Neuronal stem cell (in vitro differentiated cells): ENCODE measurements at regions not wholly inside any gene's neighbourhood (a gene's known extent, or its start where the extent isn't known, plus 50 kb on each side); places are given as distances from the start of the nearest gene placed in this dataset.

Source experiments
- DNase-seq: peaks from one replicate; pipeline ENCODE4 v3.0.0-alpha.2; 2013; ENCODE audit warnings: low spot score
- H2AFZ ChIP-seq: one replicate; pipeline ENCODE4 v1.6.1; 2013; ENCODE audit warnings: mild to moderate bottlenecking, low read length, inconsistent platforms
- H2AK5ac ChIP-seq: 2 replicates; pipeline ENCODE4 v1.6.1; 2013; ENCODE audit warnings: low read depth, mild to moderate bottlenecking, inconsistent platforms, low read length, moderate library complexity, mixed read lengths
- H2BK120ac ChIP-seq: 2 replicates; pipeline ENCODE4 v1.6.1; 2013; ENCODE audit warnings: low read depth, mild to moderate bottlenecking, inconsistent platforms, low read length, moderate library complexity, mixed read lengths
- H2BK12ac ChIP-seq: one replicate; pipeline ENCODE4 v1.6.1; 2013; ENCODE audit warnings: low read length, inconsistent platforms
- H2BK15ac ChIP-seq: 2 replicates; pipeline ENCODE4 v1.6.1; 2013; ENCODE audit warnings: mild to moderate bottlenecking, low read length, inconsistent platforms, mixed read lengths
- H2BK5ac ChIP-seq: one replicate; pipeline ENCODE4 v1.6.1; 2013; ENCODE audit warnings: inconsistent platforms, mild to moderate bottlenecking, low read length, moderate library complexity
- H3K14ac ChIP-seq: one replicate; pipeline ENCODE4 v1.6.1; 2013; ENCODE audit warnings: low read length, inconsistent platforms
- H3K18ac ChIP-seq: 2 replicates; pipeline ENCODE4 v1.6.1; 2013; ENCODE audit warnings: low read length, inconsistent platforms
- H3K23ac ChIP-seq: 2 replicates; pipeline ENCODE4 v1.6.1; 2013; ENCODE audit warnings: low read depth, mild to moderate bottlenecking, mixed read lengths, low read length, inconsistent platforms; ENCODE audit not compliant: poor library complexity
- H3K27ac ChIP-seq: replicated peaks from 3 replicates; pipeline ENCODE4 v1.5.1; 2013; ENCODE audit warnings: low read length, inconsistent platforms
- H3K27me3 ChIP-seq, 3 experiments: 2 replicates each; pipeline ENCODE4 v1.6.1; 2013; ENCODE audit warnings: low read length in 3 of 3, mild to moderate bottlenecking in 2 of 3, inconsistent platforms in 1 of 3, low read depth in 1 of 3, mixed read lengths in 1 of 3, moderate library complexity in 1 of 3; ENCODE audit not compliant: control insufficient read depth in 3 of 3, insufficient read depth in 3 of 3
- H3K36me3 ChIP-seq, 2 donors: replicated peaks in 1 of 2; 2 replicates each; pipeline ENCODE4 v1.6.1; 2013; ENCODE audit warnings: low read length in 2 of 2; ENCODE audit not compliant: control insufficient read depth in 2 of 2, insufficient read depth in 2 of 2
- H3K4ac ChIP-seq: 2 replicates; pipeline ENCODE4 v1.6.1; 2013; ENCODE audit warnings: inconsistent platforms, mild to moderate bottlenecking, low read length, moderate library complexity
- H3K4me1 ChIP-seq, 2 donors: 1 replicate in 1 of 2; 2 replicates in 1 of 2; pipeline ENCODE4 v1.6.1; 2013; ENCODE audit warnings: low read length in 2 of 2, low read depth in 1 of 2; ENCODE audit not compliant: control insufficient read depth in 2 of 2, insufficient read depth in 1 of 2
- H3K4me2 ChIP-seq: one replicate; pipeline ENCODE4 v1.6.1; 2013; ENCODE audit warnings: mild to moderate bottlenecking, low read length, inconsistent platforms; ENCODE audit not compliant: insufficient read depth, poor library complexity, severe bottlenecking
- H3K4me3 ChIP-seq, 2 donors: 2 replicates each; pipeline ENCODE4 v1.5.1; 2013; ENCODE audit warnings: low read length in 2 of 2, mild to moderate bottlenecking in 2 of 2, inconsistent platforms in 1 of 2, moderate library complexity in 1 of 2
- H3K79me1 ChIP-seq: one replicate; pipeline ENCODE4 v1.6.1; 2013; ENCODE audit warnings: low read depth, mild to moderate bottlenecking, inconsistent platforms, low read length, moderate library complexity
- H3K9ac ChIP-seq: one replicate; pipeline ENCODE4 v1.6.1; 2013; ENCODE audit warnings: mild to moderate bottlenecking, low read depth, low read length, inconsistent platforms; ENCODE audit not compliant: poor library complexity
- H3K9me3 ChIP-seq, 2 donors: replicated peaks in 1 of 2; 2 replicates each; pipeline versions ENCODE3 to v1.6.1; 2013; ENCODE audit warnings: low read length in 2 of 2, mild to moderate bottlenecking in 2 of 2, inconsistent platforms in 1 of 2, low read depth in 1 of 2, mixed read lengths in 1 of 2, moderate library complexity in 1 of 2; ENCODE audit not compliant: control insufficient read depth in 2 of 2, insufficient read depth in 1 of 2
- H4K8ac ChIP-seq: one replicate; pipeline ENCODE4 v1.6.1; 2013; ENCODE audit warnings: low read depth, mild to moderate bottlenecking, inconsistent platforms, low read length, moderate library complexity
- H4K91ac ChIP-seq: one replicate; pipeline ENCODE4 v1.6.1; 2013; ENCODE audit warnings: low read length, low read depth, mild to moderate bottlenecking, inconsistent platforms; ENCODE audit not compliant: poor library complexity
- WGBS, 2 donors: extraction: QIAGEN DNeasy Blood & Tissue Kit; methylation state at CpG; one replicate each; pipeline ENCODE4 v1.1.7; 2013; ENCODE audit warnings: missing lambda C conversion rate in 2 of 2, mixed read lengths in 1 of 2; ENCODE audit not compliant: insufficient read length in 2 of 2, insufficient replicate concordance in 1 of 2; ENCODE audit errors: extremely low coverage in 2 of 2; 5-methylcytosine and 5-hydroxymethylcytosine counted together

DNA sequence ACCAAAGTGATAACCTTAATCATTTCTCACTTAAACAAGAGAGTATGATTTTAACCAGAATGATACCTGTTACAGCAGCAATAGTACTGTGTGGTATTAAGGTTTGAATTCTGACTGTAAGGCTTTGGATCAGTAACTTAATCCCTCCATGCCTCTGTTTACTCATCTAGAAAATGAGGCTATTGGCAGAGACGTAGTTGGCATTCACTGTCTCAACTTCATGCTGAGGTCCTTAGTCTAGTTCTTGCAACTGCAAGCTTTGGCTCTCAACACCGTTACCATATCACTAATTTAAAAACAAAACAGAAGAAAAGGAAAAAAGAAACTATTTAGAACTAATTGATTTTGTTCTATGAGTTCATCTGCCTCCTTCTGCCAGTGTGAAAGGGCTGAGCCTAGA, 875.4 kb downstream of the MCTP2 start:
- no peak overlapping the region for H2BK15ac ChIP-seq
- H3K27me3 ChIP-seq: no peaks in the 10 kb centered on the region
- H2BK5ac ChIP-seq: no peak overlapping the region
- no peak overlapping the region for H3K9ac ChIP-seq
- H4K8ac ChIP-seq: no peak overlapping the region
- no peaks in the 10 kb centered on the region for H3K4me1 ChIP-seq
- no peak overlapping the region for H3K4ac ChIP-seq
- H3K4me3 ChIP-seq: no peak overlapping the region
- H3K14ac ChIP-seq: no peak overlapping the region
- no peak overlapping the region for H3K18ac ChIP-seq
- H3K23ac ChIP-seq: no peak overlapping the region
- H3K9me3 ChIP-seq: no peaks in the 10 kb centered on the region
- no peak overlapping the region for H2AFZ ChIP-seq
- no peak overlapping the region for H3K4me2 ChIP-seq
- H3K79me1 ChIP-seq: no peaks in the 10 kb centered on the region
- no peaks in the 10 kb centered on the region for H3K36me3 ChIP-seq
- no peak overlapping the region for H2BK12ac ChIP-seq
- WGBS, 2 donors: no CpG with 5 or more reads among the region's 2 CpGs
- H4K91ac ChIP-seq: no peak overlapping the region
- H2AK5ac ChIP-seq: no peak overlapping the region
- no peak for DNase-seq
- H2BK120ac ChIP-seq: no peak overlapping the region
- H3K27ac ChIP-seq: no peak overlapping the region

DNA sequence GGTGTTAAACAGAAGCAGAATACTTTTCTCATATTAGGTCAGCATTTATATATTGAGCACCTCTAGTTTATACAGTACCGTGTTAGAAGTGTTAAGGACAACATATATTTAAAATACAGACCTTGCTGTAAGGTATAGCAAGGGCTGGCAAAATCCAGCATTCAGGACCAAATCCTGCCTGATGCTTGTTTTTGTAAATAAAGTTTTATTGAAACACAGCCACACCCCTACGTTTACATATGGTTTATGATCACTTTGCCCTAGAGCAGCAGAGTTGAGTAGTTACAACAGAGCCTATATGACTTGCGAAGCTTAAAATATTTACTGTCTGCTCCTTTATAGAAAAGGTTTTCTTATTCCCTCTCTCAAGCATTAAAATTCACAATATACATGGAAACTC, 877.3 kb downstream of the MCTP2 start:
- no peak for DNase-seq
- no CpG with 5 or more reads among the region's 3 CpGs for WGBS, 2 donors

DNA sequence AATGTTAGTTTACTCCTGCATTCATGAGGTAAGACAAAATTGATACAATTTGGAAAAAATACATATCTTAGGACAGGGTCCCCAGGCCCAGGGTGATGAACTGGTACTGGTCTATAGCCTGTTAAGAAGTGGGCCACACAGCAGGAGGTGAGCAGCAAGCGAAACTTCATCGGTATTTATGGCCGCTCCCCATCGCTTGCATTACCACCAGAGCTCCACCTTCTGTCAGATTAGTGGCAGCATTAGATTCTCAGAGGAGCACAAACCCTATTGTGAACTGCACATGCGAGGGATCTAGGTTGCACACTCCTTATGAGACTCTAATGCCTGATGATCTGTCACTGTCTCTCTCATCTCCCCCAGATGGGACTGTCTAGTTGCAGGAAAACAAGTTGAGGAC, 880.6 kb downstream of the MCTP2 start:
- no peak overlapping the region for H2BK120ac ChIP-seq
- no peak overlapping the region for H2BK15ac ChIP-seq
- H3K18ac ChIP-seq: no peak overlapping the region
- no peak overlapping the region for H2BK12ac ChIP-seq
- no CpG with 5 or more reads among the region's 5 CpGs for WGBS, 2 donors
- no peak overlapping the region for H3K14ac ChIP-seq
- H2AK5ac ChIP-seq: no peak overlapping the region
- H4K8ac ChIP-seq: no peak overlapping the region
- H3K36me3 ChIP-seq: no peaks in the 10 kb centered on the region
- no peak overlapping the region for H3K9ac ChIP-seq
- H3K4me2 ChIP-seq: no peak overlapping the region
- no peaks in the 10 kb centered on the region for H3K79me1 ChIP-seq
- H3K23ac ChIP-seq: no peak overlapping the region
- DNase-seq: no peak
- no peak overlapping the region for H2BK5ac ChIP-seq
- H3K9me3 ChIP-seq: peaks cover 0 to 2% of the 10 kb centered on the region in 2 donors
- no peak overlapping the region for H3K4me3 ChIP-seq
- H3K4ac ChIP-seq: no peak overlapping the region
- H4K91ac ChIP-seq: no peak overlapping the region
- H3K27me3 ChIP-seq: no peaks in the 10 kb centered on the region
- H3K27ac ChIP-seq: no peak overlapping the region
- H3K4me1 ChIP-seq: no peaks in the 10 kb centered on the region
- no peak overlapping the region for H2AFZ ChIP-seq

More for the DNA sequence above, 877.3 kb downstream of the MCTP2 start:
- H2AK5ac ChIP-seq: no peak overlapping the region
- H3K4me3 ChIP-seq: no peak overlapping the region
- no peak overlapping the region for H4K91ac ChIP-seq
- H3K9me3 ChIP-seq: no peaks in the 10 kb centered on the region
- H3K79me1 ChIP-seq: no peaks in the 10 kb centered on the region
- H2BK5ac ChIP-seq: no peak overlapping the region
- no peaks in the 10 kb centered on the region for H3K27me3 ChIP-seq
- no peaks in the 10 kb centered on the region for H3K36me3 ChIP-seq
- H3K4me1 ChIP-seq: no peaks in the 10 kb centered on the region
- H3K27ac ChIP-seq: no peak overlapping the region
- no peak overlapping the region for H3K14ac ChIP-seq
- H3K4me2 ChIP-seq: no peak overlapping the region
- no peak overlapping the region for H3K18ac ChIP-seq
- H3K4ac ChIP-seq: no peak overlapping the region
- no peak overlapping the region for H2BK12ac ChIP-seq
- no peak overlapping the region for H4K8ac ChIP-seq
- H3K23ac ChIP-seq: no peak overlapping the region
- no peak overlapping the region for H2BK120ac ChIP-seq
- H2BK15ac ChIP-seq: no peak overlapping the region
- H2AFZ ChIP-seq: no peak overlapping the region
- H3K9ac ChIP-seq: no peak overlapping the region

DNA sequence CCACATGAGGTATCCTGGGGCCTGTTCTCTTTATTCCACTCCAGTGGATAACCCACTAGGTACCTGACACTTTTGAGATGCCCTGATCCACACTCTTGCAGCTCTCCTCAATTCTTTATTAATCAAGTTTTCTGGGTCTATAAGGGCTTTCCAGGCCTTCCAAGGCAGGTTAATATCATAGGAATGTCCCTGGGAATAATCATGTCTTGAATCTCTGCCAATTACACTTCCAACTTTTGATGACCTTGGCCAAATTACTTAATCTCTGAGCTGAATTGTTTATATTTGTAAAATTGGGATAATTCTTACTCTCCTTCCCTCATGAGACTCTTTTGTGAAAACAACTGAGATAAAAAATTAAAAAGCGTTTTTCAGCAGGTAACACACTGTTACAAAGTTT, 881.7 kb downstream of the MCTP2 start:
- H3K18ac ChIP-seq: no peak overlapping the region
- H3K23ac ChIP-seq: no peak overlapping the region
- no peak overlapping the region for H4K8ac ChIP-seq
- DNase-seq: no peak
- peaks cover 0 to 2% of the 10 kb centered on the region in 2 donors for H3K9me3 ChIP-seq
- H2AFZ ChIP-seq: no peak overlapping the region
- H3K4me3 ChIP-seq: no peak overlapping the region
- H2BK120ac ChIP-seq: no peak overlapping the region
- no peak overlapping the region for H3K4ac ChIP-seq
- H4K91ac ChIP-seq: no peak overlapping the region
- no peaks in the 10 kb centered on the region for H3K4me1 ChIP-seq
- H2BK15ac ChIP-seq: no peak overlapping the region
- no peak overlapping the region for H3K4me2 ChIP-seq
- no peak overlapping the region for H3K14ac ChIP-seq
- H2BK5ac ChIP-seq: no peak overlapping the region
- no peak overlapping the region for H3K27ac ChIP-seq
- no peak overlapping the region for H3K9ac ChIP-seq
- no peak overlapping the region for H2AK5ac ChIP-seq
- H3K79me1 ChIP-seq: no peaks in the 10 kb centered on the region
- WGBS, 2 donors: no CpG with 5 or more reads among the region's 1 CpG
- no peaks in the 10 kb centered on the region for H3K27me3 ChIP-seq
- no peaks in the 10 kb centered on the region for H3K36me3 ChIP-seq
- H2BK12ac ChIP-seq: no peak overlapping the region
